ENCODE measurements at regions not wholly inside any gene's neighbourhood (a gene's known extent, or its start where the extent isn't known, plus 50 kb on each side); places are given as distances from the start of the nearest gene placed in this dataset.

DNA sequence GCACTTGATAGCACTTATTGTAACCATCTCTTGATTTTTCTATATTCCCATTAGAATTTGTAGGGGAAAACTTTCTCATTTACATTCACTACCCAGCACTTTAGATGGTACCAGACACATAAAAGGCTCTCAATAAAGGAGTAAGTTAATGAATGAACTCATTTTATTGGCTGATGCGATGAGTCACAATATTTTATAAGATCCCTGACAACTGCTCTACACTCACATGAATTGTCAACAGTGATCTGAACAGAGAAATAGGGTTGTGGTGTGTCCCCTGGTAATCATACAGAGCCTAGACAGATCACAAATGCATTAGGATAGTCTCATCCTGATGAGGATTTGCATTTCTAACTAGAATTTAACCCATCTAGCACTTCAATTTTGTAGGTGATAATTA is 567.6 kb upstream of the ARPP21 start:
- Histone ChIP-seq H3K4me3 (ENCODE audit: low read depth in 1 of 3, low read length in 3 of 3) (no peak overlapping the region), H3K27ac (ENCODE audit: low read depth in 1 of 3, low read length in 2 of 3) (no peak overlapping the region), H3K9me3 (ENCODE audit: control insufficient read depth in 2 of 2, insufficient read depth in 1 of 2, low read depth in 1 of 2, low read length in 1 of 2) (no peaks in the 10 kb centered on the region), H3K36me3 (ENCODE audit: control insufficient read depth in 3 of 3, insufficient read depth in 2 of 3, low read depth in 1 of 3, low read length in 3 of 3) (no peaks in the 10 kb centered on the region), H3K4me1 (ENCODE audit: control insufficient read depth in 3 of 3, insufficient read depth in 2 of 3, low read depth in 1 of 3, low read length in 2 of 3) (no peaks in the 10 kb centered on the region), H3K27me3 (ENCODE audit: control insufficient read depth in 3 of 3, insufficient read depth in 3 of 3, low read length in 3 of 3) (no peaks in the 10 kb centered on the region)
- FAIRE-seq (no peak), DNase-seq (peak; percentile 2 to 58)
- 24 to 60% (median 51%) methylated on average over 1 of the region's 1 CpG for WGBS, 3 donors

- 73 to 85% (median 84%) methylated on average over 2 of the region's 2 CpGs for WGBS, 3 donors
- H3K4me3 ChIP-seq (ENCODE audit: low read depth in 1 of 3, low read length in 3 of 3) = no peak overlapping the region
- no peaks in the 10 kb centered on the region for H3K36me3 ChIP-seq (ENCODE audit: control insufficient read depth in 3 of 3, insufficient read depth in 2 of 3, low read depth in 1 of 3, low read length in 3 of 3)
- DNase-seq = no peak
- no peaks in the 10 kb centered on the region for H3K4me1 ChIP-seq (ENCODE audit: control insufficient read depth in 3 of 3, insufficient read depth in 2 of 3, low read depth in 1 of 3, low read length in 2 of 3)
- no peaks in the 10 kb centered on the region for H3K27me3 ChIP-seq (ENCODE audit: control insufficient read depth in 3 of 3, insufficient read depth in 3 of 3, low read length in 3 of 3)
- FAIRE-seq = no peak
- no peaks in the 10 kb centered on the region for H3K9me3 ChIP-seq (ENCODE audit: control insufficient read depth in 2 of 2, insufficient read depth in 1 of 2, low read depth in 1 of 2, low read length in 1 of 2)
- no peak overlapping the region for H3K27ac ChIP-seq (ENCODE audit: low read depth in 1 of 3, low read length in 2 of 3)
Measured at GRCh38 chr3:35078780-35079179, 560.5 kb upstream of the ARPP21 start.

DNA sequence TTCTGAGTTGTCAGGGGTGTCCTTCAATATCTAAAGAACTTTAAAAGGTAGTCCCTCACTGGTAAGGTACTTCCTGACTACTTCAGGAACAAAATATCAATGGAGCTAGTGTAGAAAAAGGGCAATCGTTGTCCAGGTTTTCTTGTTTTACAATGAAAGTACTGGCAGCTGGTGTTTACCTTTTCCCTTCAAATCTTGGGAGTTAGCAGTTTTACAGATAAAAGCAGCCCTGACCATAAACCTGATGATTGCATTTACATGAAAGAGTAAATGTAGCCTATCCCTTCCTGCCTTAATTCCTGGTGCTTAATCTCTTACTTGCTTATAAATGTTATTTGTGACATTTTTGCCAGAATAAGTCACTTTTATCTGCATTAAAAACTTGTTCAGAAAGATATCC is 559.9 kb upstream of the ARPP21 start:
- H3K27ac ChIP-seq (ENCODE audit: low read depth in 1 of 3, low read length in 2 of 3) = no peak overlapping the region
- no peaks in the 10 kb centered on the region for H3K9me3 ChIP-seq (ENCODE audit: control insufficient read depth in 2 of 2, insufficient read depth in 1 of 2, low read depth in 1 of 2, low read length in 1 of 2)
- WGBS, 3 donors = 9 to 54% (median 35%) methylated on average over 1 of the region's 1 CpG
- H3K27me3 ChIP-seq (ENCODE audit: control insufficient read depth in 3 of 3, insufficient read depth in 3 of 3, low read length in 3 of 3) = no peaks in the 10 kb centered on the region
- DNase-seq (peak; percentile 1 to 21), FAIRE-seq (no peak)
- no peak overlapping the region for H3K4me3 ChIP-seq (ENCODE audit: low read depth in 1 of 3, low read length in 3 of 3)
- H3K4me1 ChIP-seq (ENCODE audit: control insufficient read depth in 3 of 3, insufficient read depth in 2 of 3, low read depth in 1 of 3, low read length in 2 of 3) = no peaks in the 10 kb centered on the region
- no peaks in the 10 kb centered on the region for H3K36me3 ChIP-seq (ENCODE audit: control insufficient read depth in 3 of 3, insufficient read depth in 2 of 3, low read depth in 1 of 3, low read length in 3 of 3)

- Histone ChIP-seq H3K4me1 (ENCODE audit: control insufficient read depth in 3 of 3, insufficient read depth in 2 of 3, low read depth in 1 of 3, low read length in 2 of 3) (no peaks in the 10 kb centered on the region), H3K27me3 (ENCODE audit: control insufficient read depth in 3 of 3, insufficient read depth in 3 of 3, low read length in 3 of 3) (no peaks in the 10 kb centered on the region), H3K36me3 (ENCODE audit: control insufficient read depth in 3 of 3, insufficient read depth in 2 of 3, low read depth in 1 of 3, low read length in 3 of 3) (no peaks in the 10 kb centered on the region), H3K9me3 (ENCODE audit: control insufficient read depth in 2 of 2, insufficient read depth in 1 of 2, low read depth in 1 of 2, low read length in 1 of 2) (no peaks in the 10 kb centered on the region), H3K27ac (ENCODE audit: low read depth in 1 of 3, low read length in 2 of 3) (no peak overlapping the region), H3K4me3 (ENCODE audit: low read depth in 1 of 3, low read length in 3 of 3) (no peak overlapping the region)
- WGBS, 3 donors = 72 to 87% (median 74%) methylated on average over 1 of the region's 1 CpG
- no peak for DNase-seq
- FAIRE-seq = no peak
Measured at GRCh38 chr3:35081899-35082298, 557.4 kb upstream of the ARPP21 start.

- Histone ChIP-seq H3K27ac (ENCODE audit: low read depth in 1 of 3, low read length in 2 of 3) (no peak overlapping the region), H3K9me3 (ENCODE audit: control insufficient read depth in 2 of 2, insufficient read depth in 1 of 2, low read depth in 1 of 2, low read length in 1 of 2) (peaks cover 0 to 5% of the 10 kb centered on the region in 2 donors), H3K27me3 (ENCODE audit: control insufficient read depth in 3 of 3, insufficient read depth in 3 of 3, low read length in 3 of 3) (no peaks in the 10 kb centered on the region), H3K36me3 (ENCODE audit: control insufficient read depth in 3 of 3, insufficient read depth in 2 of 3, low read depth in 1 of 3, low read length in 3 of 3) (no peaks in the 10 kb centered on the region), H3K4me3 (ENCODE audit: low read depth in 1 of 3, low read length in 3 of 3) (no peak overlapping the region), H3K4me1 (ENCODE audit: control insufficient read depth in 3 of 3, insufficient read depth in 2 of 3, low read depth in 1 of 3, low read length in 2 of 3) (no peaks in the 10 kb centered on the region)
- FAIRE-seq (no peak), DNase-seq (no peak)
- WGBS, 3 donors = 69 to 74% (median 70%) methylated on average over 1 of the region's 1 CpG
Measured at GRCh38 chr3:35088943-35089342, 550.4 kb upstream of the ARPP21 start.

GRCh38 chr3:35114686-35115085 is 524.6 kb upstream of the ARPP21 start:
- no peaks in the 10 kb centered on the region for H3K9me3 ChIP-seq (ENCODE audit: control insufficient read depth in 2 of 2, insufficient read depth in 1 of 2, low read depth in 1 of 2, low read length in 1 of 2)
- no peaks in the 10 kb centered on the region for H3K4me1 ChIP-seq (ENCODE audit: control insufficient read depth in 3 of 3, insufficient read depth in 2 of 3, low read depth in 1 of 3, low read length in 2 of 3)
- DNase-seq (no peak), FAIRE-seq (no peak)
- H3K27me3 ChIP-seq (ENCODE audit: control insufficient read depth in 3 of 3, insufficient read depth in 3 of 3, low read length in 3 of 3) = no peaks in the 10 kb centered on the region
- 92 to 94% (median 94%) methylated on average over 3 of the region's 3 CpGs for WGBS, 3 donors
- H3K4me3 ChIP-seq (ENCODE audit: low read depth in 1 of 3, low read length in 3 of 3) = no peak overlapping the region
- H3K27ac ChIP-seq (ENCODE audit: low read depth in 1 of 3, low read length in 2 of 3) = no peak overlapping the region
- H3K36me3 ChIP-seq (ENCODE audit: control insufficient read depth in 3 of 3, insufficient read depth in 2 of 3, low read depth in 1 of 3, low read length in 3 of 3) = no peaks in the 10 kb centered on the region

GRCh38 chr3:35120026-35120425 is 519.3 kb upstream of the ARPP21 start:
- H3K4me3 ChIP-seq (ENCODE audit: low read depth in 1 of 3, low read length in 3 of 3) = no peak overlapping the region
- H3K27me3 ChIP-seq (ENCODE audit: control insufficient read depth in 3 of 3, insufficient read depth in 3 of 3, low read length in 3 of 3) = no peaks in the 10 kb centered on the region
- FAIRE-seq = no peak
- no peaks in the 10 kb centered on the region for H3K4me1 ChIP-seq (ENCODE audit: control insufficient read depth in 3 of 3, insufficient read depth in 2 of 3, low read depth in 1 of 3, low read length in 2 of 3)
- H3K27ac ChIP-seq (ENCODE audit: low read depth in 1 of 3, low read length in 2 of 3) = no peak overlapping the region
- H3K9me3 ChIP-seq (ENCODE audit: control insufficient read depth in 2 of 2, insufficient read depth in 1 of 2, low read depth in 1 of 2, low read length in 1 of 2) = no peaks in the 10 kb centered on the region
- DNase-seq = no peak
- no peaks in the 10 kb centered on the region for H3K36me3 ChIP-seq (ENCODE audit: control insufficient read depth in 3 of 3, insufficient read depth in 2 of 3, low read depth in 1 of 3, low read length in 3 of 3)

DNA sequence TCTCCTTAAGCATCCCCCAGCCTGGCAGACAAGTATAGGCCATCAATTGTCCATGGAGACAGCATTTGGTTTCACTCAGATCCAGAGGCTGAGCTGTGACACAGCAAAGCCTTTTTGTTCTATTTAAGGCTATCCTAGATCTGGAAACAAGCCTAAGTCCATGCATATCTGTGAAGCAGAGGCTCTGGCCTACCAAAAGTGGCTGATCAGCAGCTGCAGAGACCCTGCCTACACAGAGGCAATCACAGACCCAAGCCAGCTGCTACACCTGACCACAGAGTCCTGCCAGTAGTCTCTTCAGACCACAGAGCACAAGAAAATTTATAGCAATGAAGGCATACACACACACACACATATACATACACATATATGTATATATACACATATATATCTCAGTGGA is 501.7 kb upstream of the ARPP21 start:
- H3K4me1 ChIP-seq (ENCODE audit: control insufficient read depth in 3 of 3, insufficient read depth in 2 of 3, low read depth in 1 of 3, low read length in 2 of 3) = no peaks in the 10 kb centered on the region
- FAIRE-seq (no peak), DNase-seq (no peak)
- no peak overlapping the region for H3K27ac ChIP-seq (ENCODE audit: low read depth in 1 of 3, low read length in 2 of 3)
- H3K4me3 ChIP-seq (ENCODE audit: low read depth in 1 of 3, low read length in 3 of 3) = no peak overlapping the region
- peaks cover 0 to 4% of the 10 kb centered on the region in 2 donors for H3K9me3 ChIP-seq (ENCODE audit: control insufficient read depth in 2 of 2, insufficient read depth in 1 of 2, low read depth in 1 of 2, low read length in 1 of 2)
- H3K36me3 ChIP-seq (ENCODE audit: control insufficient read depth in 3 of 3, insufficient read depth in 2 of 3, low read depth in 1 of 3, low read length in 3 of 3) = no peaks in the 10 kb centered on the region
- H3K27me3 ChIP-seq (ENCODE audit: control insufficient read depth in 3 of 3, insufficient read depth in 3 of 3, low read length in 3 of 3) = no peaks in the 10 kb centered on the region

DNA sequence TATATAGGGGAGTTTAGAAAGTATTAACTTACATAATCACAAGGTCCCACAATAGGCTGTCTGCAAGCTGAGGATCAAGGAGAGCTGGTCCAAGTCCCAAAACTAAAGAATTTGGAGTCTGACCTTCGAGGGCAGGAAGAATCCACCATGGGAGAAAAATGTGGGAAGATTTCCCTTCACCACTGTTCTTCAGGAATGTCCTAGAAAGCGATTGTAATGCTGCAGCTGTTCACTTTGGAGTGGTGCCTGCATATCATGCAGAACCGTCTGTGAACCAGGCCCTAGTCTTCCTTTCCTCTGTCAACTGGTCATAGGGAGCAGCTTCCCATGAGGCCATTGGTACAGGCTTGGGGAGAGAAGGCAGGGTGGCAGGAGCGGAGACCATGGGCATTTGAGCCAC is 497.9 kb upstream of the ARPP21 start:
- FAIRE-seq (no peak), DNase-seq (no peak)
- no peak overlapping the region for H3K27ac ChIP-seq (ENCODE audit: low read depth in 1 of 3, low read length in 2 of 3)
- WGBS, 3 donors = 60 to 77% (median 67%) methylated on average over 4 of the region's 4 CpGs
- peaks cover 0 to 4% of the 10 kb centered on the region in 2 donors for H3K9me3 ChIP-seq (ENCODE audit: control insufficient read depth in 2 of 2, insufficient read depth in 1 of 2, low read depth in 1 of 2, low read length in 1 of 2)
- H3K4me3 ChIP-seq (ENCODE audit: low read depth in 1 of 3, low read length in 3 of 3) = no peak overlapping the region
- no peaks in the 10 kb centered on the region for H3K36me3 ChIP-seq (ENCODE audit: control insufficient read depth in 3 of 3, insufficient read depth in 2 of 3, low read depth in 1 of 3, low read length in 3 of 3)
- no peaks in the 10 kb centered on the region for H3K27me3 ChIP-seq (ENCODE audit: control insufficient read depth in 3 of 3, insufficient read depth in 3 of 3, low read length in 3 of 3)
- no peaks in the 10 kb centered on the region for H3K4me1 ChIP-seq (ENCODE audit: control insufficient read depth in 3 of 3, insufficient read depth in 2 of 3, low read depth in 1 of 3, low read length in 2 of 3)

Measured in small intestine (tissue), 7 donors.